GM21526 (cell line): ENCODE measurements at regions not wholly inside any gene's neighbourhood (a gene's known extent, or its start where the extent isn't known, plus 50 kb on each side); places are given as distances from the start of the nearest gene placed in this dataset.

ENCODE experiments used
- ATAC-seq: cut with Tn5 transposase; IDR thresholded peaks from one replicate; pipeline ENCODE4 v1.9.1; 2021; ENCODE audit warnings: moderate library complexity; ENCODE audit not compliant: unreplicated experiment, low FRiP score

- no peak for ATAC-seq
These were observed 62.4 kb upstream of the CDCA7L start for GRCh38 chr7:22008087-22008486.

DNA sequence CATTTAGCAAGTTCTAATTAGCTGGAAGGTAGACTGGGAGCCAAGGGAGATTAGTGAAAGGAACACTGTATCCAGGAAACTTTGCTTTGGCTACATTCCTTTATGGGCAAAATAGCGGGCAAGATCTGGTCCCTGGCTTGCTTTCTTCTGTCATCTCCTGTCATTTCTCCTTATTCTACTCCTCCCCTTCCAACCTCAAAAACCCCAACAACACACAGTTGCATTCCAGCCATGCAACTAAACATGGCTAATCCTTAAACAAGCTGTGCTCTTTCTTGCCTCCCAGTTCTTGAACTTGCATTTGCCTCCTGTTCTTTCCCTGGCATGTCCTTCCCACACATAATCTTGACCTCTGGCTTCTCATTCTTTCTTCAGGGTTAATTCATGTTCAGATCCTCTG lies 59.5 kb upstream of the CDCA7L start:
- no peak for ATAC-seq

- no peak for ATAC-seq
These were observed 57.0 kb upstream of the CDCA7L start for GRCh38 chr7:22002726-22003125.

GRCh38 chr7:22001345-22002004 lies 55.8 kb upstream of the CDCA7L start:
- ATAC-seq = peak; percentile 55

GRCh38 chr7:21999896-22000295 lies 54.2 kb upstream of the CDCA7L start:
- ATAC-seq = no peak

GRCh38 chr7:21996641-21997040 lies 50.9 kb upstream of the CDCA7L start:
- no peak for ATAC-seq
